RWPE2 (cell line): ENCODE measurements at regions not wholly inside any gene's neighbourhood (a gene's known extent, or its start where the extent isn't known, plus 50 kb on each side); places are given as distances from the start of the nearest gene placed in this dataset.

Experiments
- ATAC-seq: fragments of 200-7000 bp; cut with Tn5 transposase; 3 replicates; pipeline ENCODE4 v1.9.1; 2021; ENCODE audit warnings: low read depth
- DNase-seq: peaks from one replicate; pipeline ENCODE4 v3.0.0-alpha.2; 2020; ENCODE audit warnings: low spot score
- H3K27ac ChIP-seq: fragments of 450-650 bp; 2 replicates; pipeline ENCODE4 v1.5.1; 2017; ENCODE audit warnings: mild to moderate bottlenecking; ENCODE audit not compliant: poor library complexity, severe bottlenecking
- H3K27me3 ChIP-seq: fragments of 250-450 bp; sonication (Bioruptor Pico); 2 replicates; pipeline ENCODE4 v1.5.1; 2021; ENCODE audit warnings: mild to moderate bottlenecking, moderate library complexity; ENCODE audit not compliant: insufficient read depth, poor library complexity, severe bottlenecking
- H3K36me3 ChIP-seq: fragments of 250-450 bp; sonication (Bioruptor Pico); 2 replicates; pipeline ENCODE4 v1.5.1; 2020; ENCODE audit warnings: low read depth, mild to moderate bottlenecking, moderate library complexity
- H3K4me1 ChIP-seq: fragments of 250-450 bp; sonication (Bioruptor Pico); 2 replicates; pipeline ENCODE4 v1.5.1; 2021; ENCODE audit warnings: mild to moderate bottlenecking, moderate library complexity; ENCODE audit not compliant: insufficient read depth, poor library complexity, severe bottlenecking
- H3K4me3 ChIP-seq: fragments of 250-450 bp; sonication (Bioruptor Pico); 2 replicates; pipeline ENCODE4 v1.5.1; 2021; ENCODE audit warnings: mild to moderate bottlenecking, moderate library complexity; ENCODE audit not compliant: severe bottlenecking
- H3K9me3 ChIP-seq: fragments of 250-450 bp; sonication (Bioruptor Pico); 2 replicates; pipeline ENCODE4 v1.5.1; 2021; ENCODE audit warnings: mild to moderate bottlenecking, moderate library complexity; ENCODE audit not compliant: severe bottlenecking
- CTCF ChIP-seq: fragments of 450-650 bp; IDR thresholded peaks from one replicate; pipeline ENCODE4 v1.5.1; 2017; ENCODE audit warnings: mild to moderate bottlenecking, moderate library complexity; ENCODE audit not compliant: poor library complexity, severe bottlenecking

DNA sequence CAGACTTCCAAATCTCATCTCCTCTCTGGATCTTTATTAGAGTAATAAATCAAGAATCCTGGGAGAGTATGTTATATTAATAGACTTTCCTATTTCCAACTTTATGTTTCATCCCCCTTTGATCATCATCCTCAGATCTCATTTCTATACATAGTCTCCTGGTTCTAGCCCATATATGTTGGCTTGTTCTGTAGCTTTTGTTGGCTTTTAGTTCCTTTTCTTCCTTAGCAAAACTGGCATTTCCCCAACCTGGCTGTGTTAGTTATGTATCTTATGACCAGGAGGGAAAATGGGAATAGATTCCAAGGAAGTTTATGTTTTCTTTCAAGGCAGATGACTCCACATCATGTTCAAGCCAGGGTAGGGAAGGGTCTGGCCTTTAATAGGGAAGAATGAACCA, 2464.5 kb downstream of the PCDH9 start:
- H3K4me1 ChIP-seq: no peaks in the 10 kb centered on the region
- no peak overlapping the region for H3K27ac ChIP-seq
- no peak for ATAC-seq
- DNase-seq: no peak
- no peaks in the 10 kb centered on the region for H3K9me3 ChIP-seq
- H3K27me3 ChIP-seq: no peaks in the 10 kb centered on the region
- no peaks in the 10 kb centered on the region for H3K36me3 ChIP-seq
- no peak overlapping the region for H3K4me3 ChIP-seq
- TF ChIP-seq CTCF: no peak

GRCh38 chr13:64758521-64759244, 2471.5 kb downstream of the PCDH9 start:
- Histone ChIP-seq H3K9me3 (no peaks in the 10 kb centered on the region), H3K4me1 (no peaks in the 10 kb centered on the region), H3K4me3 (no peak overlapping the region), H3K27me3 (no peaks in the 10 kb centered on the region), H3K36me3 (no peaks in the 10 kb centered on the region), H3K27ac (no peak overlapping the region)
- DNase-seq: no peak
- ATAC-seq: no peak
- no peak for TF ChIP-seq CTCF

DNA sequence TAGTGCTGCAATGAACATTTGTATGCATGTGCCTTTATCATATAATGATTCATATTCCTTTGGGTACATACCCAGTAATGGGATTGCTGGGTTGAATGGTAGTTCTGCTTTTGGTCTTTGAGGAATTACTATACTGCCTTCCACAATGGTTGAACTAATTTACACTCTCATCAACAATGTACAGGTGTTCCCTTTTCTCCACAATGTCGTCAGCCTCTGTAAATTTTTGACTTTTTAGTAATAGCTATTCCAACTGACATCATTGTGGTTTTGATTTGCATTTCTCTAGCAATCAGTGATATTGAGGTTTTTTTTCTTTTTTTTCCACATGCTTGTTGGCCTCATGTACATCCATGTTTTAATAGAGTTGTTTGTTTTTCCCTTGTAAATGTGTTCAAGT, 2473.5 kb downstream of the PCDH9 start:
- Histone ChIP-seq H3K9me3 (no peaks in the 10 kb centered on the region), H3K27me3 (no peaks in the 10 kb centered on the region), H3K27ac (no peak overlapping the region), H3K36me3 (no peaks in the 10 kb centered on the region), H3K4me3 (no peak overlapping the region), H3K4me1 (no peaks in the 10 kb centered on the region)
- TF ChIP-seq CTCF: no peak
- no peak for ATAC-seq
- no peak for DNase-seq

- H3K36me3 ChIP-seq: no peaks in the 10 kb centered on the region
- H3K27me3 ChIP-seq: no peaks in the 10 kb centered on the region
- H3K27ac ChIP-seq: no peak overlapping the region
- no peaks in the 10 kb centered on the region for H3K9me3 ChIP-seq
- H3K4me1 ChIP-seq: no peaks in the 10 kb centered on the region
- DNase-seq: no peak
- ATAC-seq: no peak
- no peak overlapping the region for H3K4me3 ChIP-seq
- no peak for TF ChIP-seq CTCF
Observed at GRCh38 chr13:64755961-64756360, 2474.2 kb downstream of the PCDH9 start.

DNA sequence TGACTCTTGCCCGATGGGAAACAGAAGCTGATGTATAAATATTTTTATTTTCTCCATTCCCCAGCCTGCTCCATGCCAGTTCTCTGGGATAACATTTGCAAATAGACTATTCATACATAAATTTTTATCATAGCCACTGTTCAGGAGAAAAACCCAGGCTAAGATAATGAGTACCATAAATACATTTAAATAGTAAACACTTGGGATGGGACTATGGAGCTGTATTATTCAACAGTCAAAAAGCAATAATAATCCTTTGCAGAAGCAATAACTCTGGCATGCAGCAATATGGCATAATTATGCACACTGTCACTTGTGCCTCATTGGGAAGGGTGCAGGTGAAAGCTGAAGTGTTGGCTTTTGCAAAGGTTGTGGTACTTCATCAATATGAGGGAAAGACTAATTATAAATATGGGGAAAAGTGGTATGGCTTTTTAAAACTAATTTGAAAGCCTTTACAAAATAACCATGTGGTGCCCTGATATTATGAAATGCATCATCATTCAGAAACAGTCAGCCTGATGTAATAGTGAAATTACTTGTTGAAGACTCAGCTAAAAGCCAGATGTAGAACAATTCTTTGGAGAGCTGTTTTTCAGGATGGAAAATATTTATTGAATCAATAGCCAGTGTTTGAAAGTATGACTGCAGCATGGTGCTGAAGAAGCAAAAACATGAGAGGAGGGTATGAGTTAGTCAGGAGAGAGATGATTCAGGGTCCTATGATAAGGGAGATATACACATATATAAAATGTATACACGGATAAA, 2476.7 kb downstream of the PCDH9 start:
- no peaks in the 10 kb centered on the region for H3K36me3 ChIP-seq
- no peak overlapping the region for H3K27ac ChIP-seq
- no peak for DNase-seq
- no peaks in the 10 kb centered on the region for H3K4me1 ChIP-seq
- H3K9me3 ChIP-seq: no peaks in the 10 kb centered on the region
- no peaks in the 10 kb centered on the region for H3K27me3 ChIP-seq
- no peak for TF ChIP-seq CTCF
- no peak for ATAC-seq
- no peak overlapping the region for H3K4me3 ChIP-seq
